Uterus (tissue), 3 donors: ENCODE measurements at regions not wholly inside any gene's neighbourhood (a gene's known extent, or its start where the extent isn't known, plus 50 kb on each side); places are given as distances from the start of the nearest gene placed in this dataset.

ENCODE experiments used
- DNase-seq, 2 donors: peaks; one replicate each; pipeline ENCODE4 v3.0.0-alpha.2; 2019 to 2020
- H3K27ac ChIP-seq, 2 donors: fragments of 200-600 bp; sonication (generic); 1 replicate in 1 of 2; 2 replicates in 1 of 2; pipeline ENCODE4 v1.5.1; 2016 to 2018
- H3K27me3 ChIP-seq, 2 donors: fragments of 200-600 bp; sonication (generic); one replicate each; pipeline ENCODE4 v1.5.1; 2018 to 2019; ENCODE audit warnings: control low read depth in 1 of 2
- H3K36me3 ChIP-seq, 2 donors: fragments of 200-600 bp; sonication (generic); one replicate each; pipeline ENCODE4 v1.5.1; 2019; ENCODE audit warnings: control low read depth in 1 of 2
- H3K4me1 ChIP-seq, 2 donors: fragments of 200-600 bp; sonication (generic); one replicate each; pipeline ENCODE4 v1.5.1; 2018 to 2019; ENCODE audit warnings: control low read depth in 1 of 2
- H3K4me3 ChIP-seq, 2 donors: fragments of 200-600 bp; sonication (generic); 1 replicate in 1 of 2; 2 replicates in 1 of 2; pipeline ENCODE4 v1.5.1; 2018 to 2019; ENCODE audit warnings: mild to moderate bottlenecking in 1 of 2
- H3K9me3 ChIP-seq, 2 donors: fragments of 200-600 bp; sonication (generic); one replicate each; pipeline ENCODE4 v1.5.1; 2019; ENCODE audit warnings: control low read depth in 1 of 2
- CTCF ChIP-seq, 4 experiments: fragments of 200-600 bp in 2 of 4; fragments of 450-650 bp in 2 of 4; sonication (generic) in 2 of 4; IDR thresholded peaks; one replicate each; pipeline ENCODE4 v1.5.1; 2016 to 2019; ENCODE audit warnings: antibody characterized with exemption in 4 of 4, mild to moderate bottlenecking in 2 of 4, moderate library complexity in 1 of 4
- POLR2A ChIP-seq, 2 donors: fragments of 450-650 bp; IDR thresholded peaks; one replicate each; pipeline ENCODE4 v1.6.1; 2016; ENCODE audit warnings: antibody characterized with exemption in 2 of 2, mild to moderate bottlenecking in 1 of 2, moderate library complexity in 1 of 2
- intact Hi-C: fragments of 100-400 bp; cut with DNase I; formaldehyde crosslinking; loops from one replicate; pipeline ENCODE4 v1.15.1; 2023; ENCODE audit warnings: low total_unique reads
- donor health status: DM: yes; HTN: yes; CAD: no.

- H3K27me3 ChIP-seq = no peaks in the 10 kb centered on the region
- intact Hi-C loops = no loop called here
- H3K4me3 ChIP-seq = no peak overlapping the region
- H3K9me3 ChIP-seq = no peaks in the 10 kb centered on the region
- no peaks in the 10 kb centered on the region for H3K36me3 ChIP-seq
- TF ChIP-seq POLR2A (IDR thresholded peaks at IDR 0.05) (no peak), CTCF (IDR thresholded peaks at IDR 0.05) (no peak)
- DNase-seq = no peak
- peaks cover 0 to 4% of the 10 kb centered on the region in 2 donors for H3K4me1 ChIP-seq
- H3K27ac ChIP-seq = no peak overlapping the region
Measured at GRCh38 chr13:73961181-73961580, 173.0 kb downstream of the KLF12 start.

GRCh38 chr13:73960474-73960873 is 173.7 kb downstream of the KLF12 start:
- intact Hi-C loops = no loop called here
- DNase-seq = no peak
- Histone ChIP-seq H3K4me3 (no peak overlapping the region), H3K27ac (no peak overlapping the region), H3K36me3 (no peaks in the 10 kb centered on the region), H3K4me1 (no peaks in the 10 kb centered on the region), H3K9me3 (no peaks in the 10 kb centered on the region), H3K27me3 (no peaks in the 10 kb centered on the region)
- no peak for TF ChIP-seq POLR2A (IDR thresholded peaks at IDR 0.05)
- TF ChIP-seq CTCF (IDR thresholded peaks at IDR 0.05) = no peak

GRCh38 chr13:73958657-73959397 is 175.4 kb downstream of the KLF12 start:
- TF ChIP-seq POLR2A (IDR thresholded peaks at IDR 0.05) = no peak
- no peak for TF ChIP-seq CTCF (IDR thresholded peaks at IDR 0.05)
- Histone ChIP-seq H3K27me3 (no peaks in the 10 kb centered on the region), H3K4me3 (no peak overlapping the region), H3K4me1 (no peaks in the 10 kb centered on the region), H3K9me3 (no peaks in the 10 kb centered on the region), H3K36me3 (no peaks in the 10 kb centered on the region), H3K27ac (no peak overlapping the region)
- no peak for DNase-seq
- intact Hi-C loops = no loop called here

- intact Hi-C loops = no loop called here
- TF ChIP-seq POLR2A (IDR thresholded peaks at IDR 0.05) (no peak), CTCF (IDR thresholded peaks at IDR 0.05) (no peak)
- no peaks in the 10 kb centered on the region for H3K4me1 ChIP-seq
- no peaks in the 10 kb centered on the region for H3K36me3 ChIP-seq
- no peak overlapping the region for H3K27ac ChIP-seq
- no peaks in the 10 kb centered on the region for H3K27me3 ChIP-seq
- DNase-seq = no peak
- H3K4me3 ChIP-seq = no peak overlapping the region
- no peaks in the 10 kb centered on the region for H3K9me3 ChIP-seq
Measured at GRCh38 chr13:73957889-73958288, 176.3 kb downstream of the KLF12 start.

GRCh38 chr13:73956795-73957408 is 177.3 kb downstream of the KLF12 start:
- intact Hi-C loops = no loop called here
- no peak for DNase-seq
- Histone ChIP-seq H3K4me1 (no peaks in the 10 kb centered on the region), H3K27ac (no peak overlapping the region), H3K4me3 (no peak overlapping the region), H3K36me3 (no peaks in the 10 kb centered on the region), H3K27me3 (no peaks in the 10 kb centered on the region), H3K9me3 (no peaks in the 10 kb centered on the region)
- no peak for TF ChIP-seq POLR2A (IDR thresholded peaks at IDR 0.05)
- TF ChIP-seq CTCF (IDR thresholded peaks at IDR 0.05) = no peak
